Mesenchymal stem cell (in vitro differentiated cells and primary cell): ENCODE measurements at regions not wholly inside any gene's neighbourhood (a gene's known extent, or its start where the extent isn't known, plus 50 kb on each side); places are given as distances from the start of the nearest gene placed in this dataset.

Experiments
- DNase-seq: peaks from one replicate; pipeline ENCODE4 v3.0.0-alpha.2; 2013
- H2AFZ ChIP-seq: one replicate; pipeline ENCODE4 v1.6.1; 2013; ENCODE audit warnings: low read depth, mild to moderate bottlenecking, control low read depth, inconsistent platforms, low read length, moderate library complexity
- H2AK5ac ChIP-seq: 2 replicates; pipeline ENCODE4 v1.6.1; 2013; ENCODE audit warnings: low read length, moderate library complexity, mild to moderate bottlenecking, inconsistent platforms; ENCODE audit not compliant: severe bottlenecking
- H2BK120ac ChIP-seq: one replicate; pipeline ENCODE4 v1.6.1; 2013; ENCODE audit warnings: low read depth, mild to moderate bottlenecking, inconsistent platforms, low read length, moderate library complexity
- H2BK12ac ChIP-seq, 2 experiments: one replicate each; pipeline ENCODE4 v1.6.1; 2013; ENCODE audit warnings: inconsistent platforms in 2 of 2, low read length in 2 of 2, mild to moderate bottlenecking in 2 of 2, moderate library complexity in 2 of 2, control low read depth in 1 of 2
- H2BK15ac ChIP-seq: one replicate; pipeline ENCODE4 v1.6.1; 2013; ENCODE audit warnings: mild to moderate bottlenecking, low read depth, inconsistent platforms; ENCODE audit not compliant: poor library complexity, severe bottlenecking
- H2BK5ac ChIP-seq: 2 replicates; pipeline ENCODE4 v1.6.1; 2013; ENCODE audit warnings: low read depth, mild to moderate bottlenecking, low read length, control low read depth, inconsistent platforms; ENCODE audit not compliant: poor library complexity, severe bottlenecking
- H3K14ac ChIP-seq, 2 experiments: one replicate each; pipeline ENCODE4 v1.6.1; 2013; ENCODE audit warnings: inconsistent platforms in 2 of 2, low read length in 2 of 2, control low read depth in 1 of 2, mild to moderate bottlenecking in 1 of 2, moderate library complexity in 1 of 2
- H3K18ac ChIP-seq, 2 experiments: one replicate each; pipeline ENCODE4 v1.6.1; 2013; ENCODE audit warnings: inconsistent platforms in 2 of 2, low read length in 2 of 2, control low read depth in 1 of 2, low read depth in 1 of 2, mild to moderate bottlenecking in 1 of 2
- H3K23ac ChIP-seq, 2 experiments: one replicate each; pipeline ENCODE4 v1.6.1; 2013; ENCODE audit warnings: inconsistent platforms in 2 of 2, low read length in 2 of 2, mild to moderate bottlenecking in 2 of 2, moderate library complexity in 2 of 2, control low read depth in 1 of 2
- H3K27ac ChIP-seq: 2 replicates; pipeline ENCODE4 v1.5.1; 2013; ENCODE audit warnings: mild to moderate bottlenecking, moderate library complexity, low read length, control low read depth, inconsistent platforms; ENCODE audit not compliant: poor library complexity, severe bottlenecking
- H3K27me3 ChIP-seq, 2 experiments: 2 replicates each; pipeline versions ENCODE4 v1.6.1 to v1.7.0; 2013; ENCODE audit warnings: low read length in 2 of 2, mild to moderate bottlenecking in 2 of 2, moderate library complexity in 2 of 2, control low read depth in 1 of 2, inconsistent platforms in 1 of 2; ENCODE audit not compliant: control insufficient read depth in 1 of 2, insufficient read depth in 1 of 2
- H3K36me3 ChIP-seq, 2 experiments: 2 replicates each; pipeline versions ENCODE4 v1.6.1 to v1.7.0; 2013; ENCODE audit warnings: low read length in 2 of 2, control low read depth in 1 of 2, inconsistent platforms in 1 of 2, low read depth in 1 of 2, mild to moderate bottlenecking in 1 of 2; ENCODE audit not compliant: insufficient read depth in 2 of 2, control insufficient read depth in 1 of 2
- H3K4ac ChIP-seq, 2 experiments: one replicate each; pipeline ENCODE4 v1.6.1; 2013; ENCODE audit warnings: inconsistent platforms in 2 of 2, low read length in 2 of 2, mild to moderate bottlenecking in 2 of 2, moderate library complexity in 2 of 2, control low read depth in 1 of 2, low read depth in 1 of 2
- H3K4me1 ChIP-seq: 2 replicates; pipeline ENCODE4 v1.6.1; 2013; ENCODE audit warnings: low read depth, low read length, control low read depth; ENCODE audit not compliant: control insufficient read depth, insufficient read depth
- H3K4me2 ChIP-seq: 2 replicates; pipeline ENCODE4 v1.6.1; 2013; ENCODE audit warnings: low read length, mild to moderate bottlenecking, inconsistent platforms; ENCODE audit not compliant: poor library complexity, severe bottlenecking
- H3K4me3 ChIP-seq, 2 experiments: 2 replicates each; pipeline versions ENCODE4 v1.5.1 to v1.7.0; 2013; ENCODE audit warnings: low read length in 2 of 2, mild to moderate bottlenecking in 2 of 2, control low read depth in 1 of 2, low read depth in 1 of 2; ENCODE audit not compliant: insufficient read depth in 1 of 2
- H3K79me1 ChIP-seq: replicated peaks from 2 replicates; pipeline ENCODE4 v1.6.1; 2013; ENCODE audit warnings: mild to moderate bottlenecking, control low read depth, low read length, inconsistent platforms; ENCODE audit not compliant: poor library complexity, severe bottlenecking
- H3K9ac ChIP-seq: 2 replicates; pipeline ENCODE4 v1.7.0; 2013; ENCODE audit warnings: mild to moderate bottlenecking, low read length, moderate library complexity
- H3K9me3 ChIP-seq: 2 replicates; pipeline ENCODE4 v1.7.0; 2013; ENCODE audit warnings: mild to moderate bottlenecking, low read length; ENCODE audit not compliant: control insufficient read depth
- H4K8ac ChIP-seq: one replicate; pipeline ENCODE4 v1.6.1; 2013; ENCODE audit warnings: inconsistent platforms, mild to moderate bottlenecking, low read length, moderate library complexity
- H4K91ac ChIP-seq: one replicate; pipeline ENCODE4 v1.6.1; 2013; ENCODE audit warnings: mild to moderate bottlenecking, low read length, inconsistent platforms
- WGBS: methylation state at CpG from one replicate; pipeline ENCODE4 v1.1.7; 2013; ENCODE audit warnings: mixed read lengths; 5-methylcytosine and 5-hydroxymethylcytosine counted together

DNA sequence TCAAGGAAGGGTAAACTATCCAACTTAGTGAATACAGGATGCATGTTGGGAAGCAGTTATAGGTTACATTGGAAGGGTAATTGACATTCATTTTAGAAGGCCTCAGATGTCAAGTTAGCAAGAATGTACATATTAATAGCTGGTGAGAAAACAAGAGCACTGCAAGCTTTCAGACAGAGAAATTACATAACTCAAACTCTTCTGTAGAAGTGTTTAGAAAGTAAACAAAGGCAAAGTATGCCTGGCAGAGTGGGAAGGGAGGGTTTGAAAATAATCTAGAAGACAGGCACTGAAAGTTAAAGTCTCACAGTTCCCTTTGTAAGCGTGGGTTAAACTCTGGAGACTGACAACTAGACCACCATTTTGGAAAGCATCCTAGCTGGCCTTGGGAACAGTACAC is 406.2 kb downstream of the ANKRD50 start:
- WGBS, result 100% methylated on average over 1 of the region's 1 CpG
- H3K27me3 ChIP-seq, result no peaks in the 10 kb centered on the region
- H3K23ac ChIP-seq, result no peak overlapping the region
- no peak overlapping the region for H3K27ac ChIP-seq
- no peak overlapping the region for H2AFZ ChIP-seq
- H3K4me1 ChIP-seq, result no peaks in the 10 kb centered on the region
- no peak overlapping the region for H2BK120ac ChIP-seq
- no peak overlapping the region for H3K14ac ChIP-seq
- H3K9ac ChIP-seq, result no peak overlapping the region
- H3K79me1 ChIP-seq, result no peaks in the 10 kb centered on the region
- H4K91ac ChIP-seq, result no peak overlapping the region
- H2AK5ac ChIP-seq, result no peak overlapping the region
- no peak overlapping the region for H3K4me2 ChIP-seq
- H4K8ac ChIP-seq, result no peak overlapping the region
- no peak overlapping the region for H3K4ac ChIP-seq
- peaks cover 2% of the 10 kb centered on the region for H3K9me3 ChIP-seq
- H2BK5ac ChIP-seq, result no peak overlapping the region
- no peak overlapping the region for H3K4me3 ChIP-seq
- no peaks in the 10 kb centered on the region for H3K36me3 ChIP-seq
- H3K18ac ChIP-seq, result no peak overlapping the region
- no peak overlapping the region for H2BK12ac ChIP-seq
- no peak overlapping the region for H2BK15ac ChIP-seq
- DNase-seq, result no peak

DNA sequence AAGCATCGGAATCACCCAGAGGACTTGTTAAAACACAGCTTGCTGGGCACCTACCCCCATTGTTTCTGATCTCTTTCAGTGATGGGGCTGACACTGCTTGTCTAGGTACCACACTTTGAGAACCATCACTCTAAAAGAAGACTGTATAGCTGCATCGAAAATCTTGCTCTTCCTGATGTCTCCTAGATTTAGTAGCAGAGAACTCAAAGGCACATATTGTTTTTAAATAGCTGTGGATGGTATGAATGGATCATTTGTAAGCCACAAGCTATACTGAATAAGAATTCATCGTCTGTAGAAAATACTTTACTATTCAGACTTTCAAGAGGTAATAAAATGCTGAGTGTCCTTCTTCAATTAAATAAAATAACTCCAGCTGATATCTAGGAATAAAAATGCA is 405.4 kb downstream of the ANKRD50 start:
- Histone ChIP-seq H3K18ac (no peak overlapping the region), H2BK12ac (no peak overlapping the region), H3K27me3 (no peaks in the 10 kb centered on the region), H3K27ac (no peak overlapping the region), H3K9me3 (peaks cover 2% of the 10 kb centered on the region), H2AK5ac (no peak overlapping the region), H3K4me1 (no peaks in the 10 kb centered on the region), H2BK120ac (no peak overlapping the region), H3K23ac (no peak overlapping the region), H2BK5ac (no peak overlapping the region), H3K36me3 (no peaks in the 10 kb centered on the region), H3K9ac (no peak overlapping the region), H3K14ac (no peak overlapping the region), H4K8ac (no peak overlapping the region), H3K79me1 (no peaks in the 10 kb centered on the region), H2AFZ (no peak overlapping the region), H2BK15ac (no peak overlapping the region), H3K4ac (no peak overlapping the region), H3K4me2 (no peak overlapping the region), H3K4me3 (no peak overlapping the region), H4K91ac (no peak overlapping the region)
- 97% methylated on average over 1 of the region's 3 CpGs for WGBS
- no peak for DNase-seq

DNA sequence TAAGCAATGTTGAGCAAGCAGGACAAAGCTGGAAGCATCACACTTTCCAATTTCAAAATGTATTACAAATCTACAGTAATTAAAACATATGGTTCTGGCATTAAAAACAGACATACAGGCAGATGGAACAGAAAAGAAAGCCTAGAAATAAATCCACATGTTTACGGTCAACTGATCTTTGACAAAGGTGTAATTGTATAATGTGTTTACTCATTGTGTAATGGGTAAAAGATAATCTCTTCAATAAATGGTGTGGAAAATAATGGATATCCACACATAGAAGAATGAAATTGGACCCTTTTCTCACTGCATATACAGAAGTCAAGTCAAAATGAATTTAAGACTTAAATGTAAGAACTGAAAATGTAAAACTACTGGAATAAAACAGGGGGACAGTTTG is 394.2 kb downstream of the ANKRD50 start:
- no peak overlapping the region for H2BK12ac ChIP-seq
- no peak overlapping the region for H4K8ac ChIP-seq
- no peaks in the 10 kb centered on the region for H3K36me3 ChIP-seq
- H3K18ac ChIP-seq, result no peak overlapping the region
- no peak overlapping the region for H3K9ac ChIP-seq
- no peak overlapping the region for H3K4me2 ChIP-seq
- no peak overlapping the region for H2BK15ac ChIP-seq
- H3K9me3 ChIP-seq, result peaks cover 3% of the 10 kb centered on the region
- no peaks in the 10 kb centered on the region for H3K27me3 ChIP-seq
- no peak overlapping the region for H3K14ac ChIP-seq
- no peak overlapping the region for H2BK5ac ChIP-seq
- no peaks in the 10 kb centered on the region for H3K4me1 ChIP-seq
- H2BK120ac ChIP-seq, result no peak overlapping the region
- no peak overlapping the region for H3K23ac ChIP-seq
- H3K27ac ChIP-seq, result no peak overlapping the region
- WGBS, result 100% methylated on average over 1 of the region's 1 CpG
- no peak for DNase-seq
- no peak overlapping the region for H2AFZ ChIP-seq
- H3K4me3 ChIP-seq, result no peak overlapping the region
- H2AK5ac ChIP-seq, result no peak overlapping the region
- H3K79me1 ChIP-seq, result no peaks in the 10 kb centered on the region
- no peak overlapping the region for H3K4ac ChIP-seq
- no peak overlapping the region for H4K91ac ChIP-seq

DNA sequence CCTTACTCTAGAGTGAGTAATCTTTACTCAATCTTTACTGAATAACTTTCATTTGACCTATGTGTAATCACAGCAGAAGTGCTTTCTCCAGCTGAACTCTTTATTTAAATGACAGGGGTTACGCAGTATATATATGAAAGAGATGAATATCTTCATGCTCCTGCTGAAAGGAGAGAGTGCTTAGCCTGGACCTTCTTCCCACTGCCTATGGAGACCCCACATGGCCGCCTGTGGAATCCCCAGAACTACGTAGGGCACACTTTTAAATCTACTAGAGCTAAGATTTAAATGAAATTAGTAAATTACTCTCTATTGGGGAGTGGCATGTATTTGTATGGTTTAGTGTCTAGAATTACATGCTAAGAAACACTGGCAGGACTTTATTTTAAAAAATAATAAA is 391.2 kb downstream of the ANKRD50 start:
- Histone ChIP-seq H3K79me1 (no peaks in the 10 kb centered on the region), H2AK5ac (no peak overlapping the region), H3K4ac (no peak overlapping the region), H2BK15ac (no peak overlapping the region), H3K18ac (no peak overlapping the region), H3K9me3 (no peaks in the 10 kb centered on the region), H4K91ac (no peak overlapping the region), H3K14ac (no peak overlapping the region), H3K4me2 (no peak overlapping the region), H2BK5ac (no peak overlapping the region), H3K36me3 (no peaks in the 10 kb centered on the region), H3K27ac (no peak overlapping the region), H2AFZ (no peak overlapping the region), H3K4me1 (no peaks in the 10 kb centered on the region), H3K23ac (no peak overlapping the region), H2BK12ac (no peak overlapping the region), H3K27me3 (no peaks in the 10 kb centered on the region), H3K9ac (no peak overlapping the region), H4K8ac (no peak overlapping the region), H3K4me3 (no peak overlapping the region), H2BK120ac (no peak overlapping the region)
- WGBS, result 80% methylated on average over 1 of the region's 3 CpGs
- peak; percentile 26 for DNase-seq
